HG03354 (cell line): ENCODE measurements at regions not wholly inside any gene's neighbourhood (a gene's known extent, or its start where the extent isn't known, plus 50 kb on each side); places are given as distances from the start of the nearest gene placed in this dataset.

Experiments
- ATAC-seq: cut with Tn5 transposase; IDR thresholded peaks from one replicate; pipeline ENCODE4 v1.9.1; 2021; ENCODE audit warnings: mild to moderate bottlenecking; ENCODE audit not compliant: unreplicated experiment, poor library complexity, severe bottlenecking

GRCh38 chr1:80673935-80674597 lies 1126.7 kb upstream of the ADGRL2 start:
- no peak for ATAC-seq

GRCh38 chr1:80668372-80668771 lies 1132.4 kb upstream of the ADGRL2 start:
- ATAC-seq, result no peak

- no peak for ATAC-seq
Observed at GRCh38 chr1:80666073-80666472, 1134.7 kb upstream of the ADGRL2 start.

- ATAC-seq, result no peak
Observed at GRCh38 chr1:80659161-80659560, 1141.6 kb upstream of the ADGRL2 start.

GRCh38 chr1:80657707-80658106 lies 1143.0 kb upstream of the ADGRL2 start:
- no peak for ATAC-seq

GRCh38 chr1:80657044-80657643 lies 1143.6 kb upstream of the ADGRL2 start:
- no peak for ATAC-seq

- no peak for ATAC-seq
Observed at GRCh38 chr1:80656641-80657040, 1144.1 kb upstream of the ADGRL2 start.

GRCh38 chr1:80656014-80656636 lies 1144.6 kb upstream of the ADGRL2 start:
- peak; percentile 89 for ATAC-seq

GRCh38 chr1:80646053-80646452 lies 1154.7 kb upstream of the ADGRL2 start:
- ATAC-seq, result no peak

GRCh38 chr1:80645621-80646020 lies 1155.1 kb upstream of the ADGRL2 start:
- ATAC-seq, result no peak

- ATAC-seq, result peak; percentile 63
Observed at GRCh38 chr1:80640978-80641377, 1159.8 kb upstream of the ADGRL2 start.

GRCh38 chr1:80639777-80640533 lies 1160.8 kb upstream of the ADGRL2 start:
- ATAC-seq, result peak; percentile 96

- ATAC-seq, result no peak
Observed at GRCh38 chr1:80633947-80634706, 1166.6 kb upstream of the ADGRL2 start.

GRCh38 chr1:80632284-80632683 lies 1168.5 kb upstream of the ADGRL2 start:
- ATAC-seq, result no peak

GRCh38 chr1:80629304-80629837 lies 1171.4 kb upstream of the ADGRL2 start:
- peak; percentile 80 for ATAC-seq

GRCh38 chr1:80624682-80625081 lies 1176.1 kb upstream of the ADGRL2 start:
- no peak for ATAC-seq

GRCh38 chr1:80607064-80607463 lies 1193.7 kb upstream of the ADGRL2 start:
- ATAC-seq, result no peak

GRCh38 chr1:80594013-80594412 lies 1206.7 kb upstream of the ADGRL2 start:
- no peak for ATAC-seq

- no peak for ATAC-seq
Observed at GRCh38 chr1:80593197-80593596, 1207.5 kb upstream of the ADGRL2 start.

- no peak for ATAC-seq
Observed at GRCh38 chr1:80582980-80583379, 1217.8 kb upstream of the ADGRL2 start.
